ENCODE measurements at regions not wholly inside any gene's neighbourhood (a gene's known extent, or its start where the extent isn't known, plus 50 kb on each side); places are given as distances from the start of the nearest gene placed in this dataset.

GRCh38 chr16:54623636-54624035 lies 307.0 kb upstream of the IRX5 start:
- H3K27ac ChIP-seq: no peak overlapping the region
- H3K9me3 ChIP-seq: no peaks in the 10 kb centered on the region
- ATAC-seq (no peak), DNase-seq (no peak)
- intact Hi-C loops (cut with DNase I): no loop called here
- H3K4me1 ChIP-seq: peaks cover 8% of the 10 kb centered on the region
- no peaks in the 10 kb centered on the region for H3K27me3 ChIP-seq (ENCODE audit: low read depth)
- H3K4me3 ChIP-seq: no peak overlapping the region
- no peak for TF ChIP-seq CTCF (IDR thresholded peaks at IDR 0.05)
- H3K36me3 ChIP-seq: no peaks in the 10 kb centered on the region

DNA sequence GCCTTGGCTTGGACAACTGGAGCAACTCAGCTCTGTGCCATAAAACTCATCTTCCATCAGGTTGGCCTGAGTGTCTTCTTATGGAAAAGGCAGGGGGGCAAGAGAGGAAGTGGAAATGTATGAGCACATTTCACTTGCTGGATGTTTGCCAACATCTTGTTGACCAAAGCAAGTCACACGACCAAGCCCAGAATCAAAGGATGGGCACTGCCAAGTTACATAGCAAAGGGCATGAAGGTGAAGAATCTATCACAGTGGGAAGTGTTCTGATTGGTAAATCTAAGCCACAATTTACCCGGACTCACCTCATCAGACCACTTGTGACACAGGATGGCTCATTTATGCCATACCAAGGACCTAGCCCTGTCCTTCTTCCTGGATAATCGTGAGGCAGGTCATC lies 310.5 kb upstream of the IRX5 start:
- Histone ChIP-seq H3K9me3 (no peaks in the 10 kb centered on the region), H3K4me1 (no peaks in the 10 kb centered on the region), H3K36me3 (no peaks in the 10 kb centered on the region), H3K27ac (no peak overlapping the region), H3K4me3 (no peak overlapping the region), H3K27me3 (ENCODE audit: low read depth) (no peaks in the 10 kb centered on the region)
- no peak for DNase-seq
- intact Hi-C loops (cut with DNase I): no loop called here
- no peak for TF ChIP-seq CTCF (IDR thresholded peaks at IDR 0.05)
- ATAC-seq: no peak

DNA sequence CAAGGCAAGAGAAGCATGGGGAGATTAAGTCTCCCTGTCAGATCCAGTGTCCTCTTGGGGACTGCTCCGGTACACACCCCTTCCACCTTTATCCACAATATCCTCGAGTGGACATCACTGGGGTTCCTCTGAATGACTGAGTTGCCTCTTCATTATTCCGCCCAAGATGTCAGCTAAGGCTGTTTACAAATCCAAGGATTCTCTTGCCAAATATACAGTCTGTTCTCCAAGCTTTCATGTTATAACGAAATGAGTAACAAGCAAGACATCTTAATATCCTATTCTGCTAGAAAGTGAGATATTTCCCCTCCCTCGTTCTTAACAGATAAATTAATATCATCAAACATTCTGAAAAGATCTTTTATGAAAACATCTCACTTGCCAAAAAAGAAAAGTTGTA lies 314.1 kb upstream of the IRX5 start:
- intact Hi-C loops (cut with DNase I): no loop called here
- Histone ChIP-seq H3K27ac (no peak overlapping the region), H3K27me3 (ENCODE audit: low read depth) (no peaks in the 10 kb centered on the region), H3K9me3 (no peaks in the 10 kb centered on the region), H3K4me3 (no peak overlapping the region), H3K36me3 (no peaks in the 10 kb centered on the region), H3K4me1 (no peaks in the 10 kb centered on the region)
- DNase-seq: no peak
- ATAC-seq: no peak
- no peak for TF ChIP-seq CTCF (IDR thresholded peaks at IDR 0.05)

- intact Hi-C loops (cut with DNase I): no loop called here
- no peak for ATAC-seq
- H3K9me3 ChIP-seq: peaks cover 6% of the 10 kb centered on the region
- DNase-seq: no peak
- H3K4me1 ChIP-seq: no peaks in the 10 kb centered on the region
- no peak overlapping the region for H3K27ac ChIP-seq
- H3K4me3 ChIP-seq: no peak overlapping the region
- no peaks in the 10 kb centered on the region for H3K36me3 ChIP-seq
- H3K27me3 ChIP-seq (ENCODE audit: low read depth): no peaks in the 10 kb centered on the region
- no peak for TF ChIP-seq CTCF (IDR thresholded peaks at IDR 0.05)
Observed at GRCh38 chr16:54605536-54606066, 319.0 kb upstream of the IRX3 start.

DNA sequence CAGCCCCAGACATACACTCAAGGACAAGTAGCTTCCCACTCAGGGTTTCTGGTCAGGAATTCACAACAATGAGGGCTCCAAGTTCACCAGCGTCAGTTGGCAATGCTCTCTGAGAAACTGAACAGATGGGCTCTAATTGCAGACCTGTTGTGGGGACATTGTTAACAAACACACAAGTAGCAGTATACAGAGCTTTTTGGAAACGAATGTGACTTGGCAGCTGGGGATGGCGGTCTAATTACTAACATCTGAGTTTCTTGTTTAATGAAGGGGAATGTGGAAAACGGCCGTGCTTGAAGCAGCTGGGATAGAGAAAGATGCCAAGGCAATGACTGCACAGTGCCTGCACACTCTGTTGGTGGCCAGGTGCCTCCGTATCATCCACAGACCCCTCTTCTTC lies 316.1 kb upstream of the IRX3 start:
- H3K4me3 ChIP-seq: no peak overlapping the region
- no peaks in the 10 kb centered on the region for H3K4me1 ChIP-seq
- H3K27ac ChIP-seq: no peak overlapping the region
- DNase-seq: no peak
- no peak for ATAC-seq
- peaks cover 6% of the 10 kb centered on the region for H3K9me3 ChIP-seq
- no peaks in the 10 kb centered on the region for H3K36me3 ChIP-seq
- H3K27me3 ChIP-seq (ENCODE audit: low read depth): no peaks in the 10 kb centered on the region
- intact Hi-C loops (cut with DNase I): no loop called here
- TF ChIP-seq CTCF (IDR thresholded peaks at IDR 0.05): no peak

DNA sequence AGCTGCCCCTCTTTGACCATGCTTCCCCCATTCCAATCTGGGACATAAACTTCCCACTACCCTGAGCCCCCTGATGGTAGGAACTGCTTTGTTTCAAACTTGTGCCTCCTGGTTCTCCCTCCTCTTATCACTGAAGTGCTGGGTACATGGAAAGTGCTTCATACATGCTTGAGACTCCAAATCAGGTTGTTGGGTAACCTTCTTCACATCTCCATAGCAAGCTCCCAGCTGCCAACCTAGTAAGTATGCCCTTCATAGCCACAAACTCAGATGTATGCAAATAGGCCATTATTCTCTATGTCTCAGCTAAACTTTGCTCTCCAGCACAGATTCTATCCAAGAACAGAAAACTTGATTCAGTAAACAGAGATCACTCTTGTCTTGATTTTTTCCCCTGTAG lies 310.6 kb upstream of the IRX3 start:
- Histone ChIP-seq H3K27me3 (ENCODE audit: low read depth) (peaks cover 24% of the 10 kb centered on the region), H3K27ac (no peak overlapping the region), H3K36me3 (no peaks in the 10 kb centered on the region), H3K4me3 (no peak overlapping the region), H3K9me3 (no peaks in the 10 kb centered on the region), H3K4me1 (no peaks in the 10 kb centered on the region)
- ATAC-seq (peak; percentile 61 to 67), DNase-seq (no peak)
- no peak for TF ChIP-seq CTCF (IDR thresholded peaks at IDR 0.05)
- intact Hi-C loops (cut with DNase I): no loop called here

Measured in lower lobe of right lung (tissue), 2 donors.